Activated T-cell treated with anti-CD3 and anti-CD28 coated beads for 4 hours (primary cell): ENCODE measurements at regions not wholly inside any gene's neighbourhood (a gene's known extent, or its start where the extent isn't known, plus 50 kb on each side); places are given as distances from the start of the nearest gene placed in this dataset.
"Not testable (repeated sequence)": the region's sequence is repeated elsewhere in the genome, so short reads cannot be mapped to it uniquely, and the experiment has no call there.

ENCODE experiments used
- DNase-seq: peaks from one replicate; pipeline ENCODE4 v3.0.0-alpha.2; 2020

DNA sequence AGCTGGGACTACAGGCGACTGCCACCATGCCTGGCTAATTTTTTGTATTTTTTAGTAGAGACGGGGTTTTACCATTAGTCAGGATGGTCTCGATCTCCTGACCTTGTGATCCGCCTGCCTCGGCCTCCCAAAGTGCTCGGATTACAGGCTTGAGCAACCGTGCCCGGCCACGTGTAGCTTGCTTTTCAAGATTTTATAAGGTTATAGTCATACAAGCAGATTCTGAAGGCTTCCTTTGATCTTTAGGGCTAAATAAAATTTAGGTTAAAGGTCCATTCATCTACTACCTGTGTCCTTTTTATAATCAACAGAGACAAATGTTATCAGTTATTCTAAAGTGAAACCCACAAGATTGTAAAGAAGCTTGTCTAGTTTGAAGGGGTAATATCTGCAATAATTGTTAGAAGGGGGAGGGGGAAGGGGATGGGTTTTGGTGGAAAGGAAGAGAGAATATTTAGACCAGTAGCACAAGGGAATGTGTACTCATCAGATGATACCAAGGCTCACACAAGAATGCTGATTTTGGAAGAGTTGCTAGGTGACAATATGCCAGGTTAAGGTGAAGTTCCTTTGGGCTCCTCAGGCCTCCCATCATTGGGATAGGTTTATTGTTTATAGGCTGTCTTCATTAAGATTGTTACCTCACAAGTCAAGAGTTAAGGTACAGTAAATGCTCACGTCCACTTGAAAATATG, 284.7 kb downstream of the ALDH8A1 start:
- DNase-seq: no peak

- no peak for DNase-seq
Measured at GRCh38 chr6:134663800-134664535, 285.9 kb downstream of the ALDH8A1 start.

- no peak for DNase-seq
Measured at GRCh38 chr6:134663356-134663755, 286.5 kb downstream of the ALDH8A1 start.

DNA sequence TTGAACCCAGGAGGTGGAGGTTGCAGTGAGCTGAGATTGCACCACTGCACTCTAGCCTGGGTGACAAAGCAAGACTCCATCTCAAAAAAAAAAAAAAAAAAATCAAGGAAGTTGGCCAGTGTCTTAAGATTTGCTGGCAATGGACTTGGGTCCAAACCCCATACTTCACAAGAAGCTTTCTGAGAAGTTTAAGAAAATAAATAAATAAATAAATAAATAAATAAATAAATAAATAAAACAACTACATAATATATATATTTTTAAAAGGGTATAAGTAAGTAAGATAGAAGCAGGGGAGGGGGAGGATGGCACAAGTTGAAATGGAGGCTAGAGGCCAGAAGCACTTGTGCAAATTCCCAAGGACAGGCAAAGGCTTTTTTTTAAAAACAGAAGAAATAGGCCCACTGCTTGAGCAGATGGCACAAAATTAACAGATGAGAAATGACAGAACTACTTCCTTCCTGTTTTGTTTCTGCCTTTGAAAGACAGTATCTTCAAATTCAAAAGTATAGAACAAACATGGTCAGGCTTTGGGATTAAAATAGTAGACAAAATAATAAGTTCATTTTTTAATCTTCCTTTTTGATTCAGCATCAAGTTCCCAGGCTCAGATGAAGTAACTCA, 287.7 kb downstream of the ALDH8A1 start:
- no peak for DNase-seq

GRCh38 chr6:134659885-134660284, 290.0 kb downstream of the ALDH8A1 start:
- not testable (repeated sequence) for DNase-seq

DNA sequence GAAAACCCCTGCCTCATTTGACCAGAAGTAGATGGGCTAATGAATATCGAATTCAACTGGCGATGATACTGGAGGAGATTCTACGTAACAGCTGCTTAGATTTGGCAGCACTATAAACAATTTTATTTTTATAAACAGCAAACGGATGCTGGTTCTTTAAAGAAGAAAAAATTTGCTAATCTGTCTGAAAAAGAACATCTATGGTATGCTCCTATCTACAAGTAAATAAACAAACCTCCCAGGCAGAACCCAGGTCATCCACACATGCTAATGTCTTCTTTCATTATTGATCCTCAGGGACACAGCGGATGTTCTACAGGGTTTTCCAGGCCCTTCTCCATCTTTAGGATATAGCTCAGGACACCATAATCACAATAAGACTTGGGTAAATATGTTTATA, 291.3 kb downstream of the ALDH8A1 start:
- DNase-seq: no peak

- no peak for DNase-seq
Measured at GRCh38 chr6:134657751-134658527, 292.0 kb downstream of the ALDH8A1 start.

DNA sequence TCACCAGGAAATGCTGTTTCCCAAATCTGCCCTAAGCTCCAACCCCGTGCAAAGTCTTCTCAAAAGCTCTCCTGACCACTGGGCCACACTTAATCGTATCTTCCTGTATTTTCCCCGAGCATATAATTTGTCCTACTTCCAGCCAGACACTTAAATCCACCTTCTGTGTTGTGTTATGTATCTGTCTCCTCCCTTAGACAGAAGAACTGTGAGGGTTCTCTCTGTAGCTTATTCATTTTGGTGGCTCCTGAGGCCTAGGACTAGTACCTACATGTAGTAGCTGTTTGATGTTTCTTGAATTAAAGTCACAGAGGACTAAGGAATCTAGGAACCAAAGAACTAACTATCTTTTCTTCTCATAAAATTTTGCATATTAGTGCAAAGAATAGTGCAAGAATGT, 292.6 kb downstream of the ALDH8A1 start:
- DNase-seq: no peak

DNA sequence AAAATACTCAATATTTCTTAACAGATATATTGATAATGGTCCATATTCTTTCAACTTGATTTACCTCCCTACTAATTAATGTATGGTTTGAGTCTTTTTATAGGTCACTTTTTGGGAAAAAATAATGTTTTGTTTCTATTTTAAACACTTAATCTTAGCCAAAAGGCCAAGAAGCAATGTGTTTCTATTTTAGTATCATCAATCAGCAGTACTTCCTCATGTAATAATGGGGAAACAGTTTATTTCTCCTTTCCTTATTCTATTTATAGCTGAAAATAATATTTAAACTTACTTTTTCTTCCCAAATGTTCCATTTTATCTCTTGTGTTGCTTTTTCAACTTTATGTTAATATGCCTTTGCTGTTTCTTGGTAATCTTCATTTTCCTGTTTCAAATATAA, 295.1 kb downstream of the ALDH8A1 start:
- no peak for DNase-seq

GRCh38 chr6:134651519-134651918, 298.4 kb downstream of the ALDH8A1 start:
- DNase-seq: no peak

DNA sequence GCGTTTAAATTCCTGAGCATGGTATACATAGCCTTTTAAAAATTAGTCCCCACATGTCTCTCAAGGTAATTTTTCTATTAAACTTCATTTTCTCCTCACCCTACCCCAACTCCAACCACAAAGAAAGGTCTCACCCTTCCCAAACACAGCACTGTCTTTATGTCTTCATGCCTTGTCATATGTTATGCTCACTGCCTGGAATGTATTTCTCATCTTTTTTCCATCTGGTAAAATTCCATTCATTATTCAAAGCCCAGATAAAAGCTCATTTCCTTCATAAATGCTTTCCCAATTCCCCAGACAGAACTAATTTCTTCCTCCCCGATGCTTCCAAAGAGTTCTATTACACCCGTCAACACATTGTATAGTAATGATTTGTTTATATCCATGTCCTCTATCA, 302.0 kb downstream of the ALDH8A1 start:
- no peak for DNase-seq

- DNase-seq: no peak
Measured at GRCh38 chr6:134642819-134643218, 307.1 kb downstream of the ALDH8A1 start.

GRCh38 chr6:134642279-134642678, 307.6 kb downstream of the ALDH8A1 start:
- DNase-seq: no peak

DNA sequence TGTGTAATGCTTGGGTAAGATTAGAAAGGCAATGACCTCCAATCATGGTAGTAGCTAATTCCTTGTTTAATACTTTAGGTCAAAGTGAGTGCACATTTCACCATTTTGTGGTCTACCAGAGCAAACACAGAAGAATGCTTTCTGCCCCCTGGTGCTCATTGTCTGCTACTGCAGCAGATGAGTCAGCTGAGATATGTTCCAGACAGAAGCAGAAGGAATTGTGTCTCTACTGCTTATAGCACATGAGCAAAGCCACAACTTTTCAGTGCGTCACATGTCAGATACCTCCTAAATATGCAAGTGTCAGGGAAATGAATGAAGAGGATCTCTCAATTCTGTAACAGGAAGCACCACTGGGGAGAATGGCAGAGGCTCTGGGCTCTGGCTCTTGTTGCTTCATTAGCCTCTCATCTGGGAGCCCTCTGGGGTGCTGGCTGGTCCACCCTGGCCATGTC, 308.9 kb downstream of the ALDH8A1 start:
- DNase-seq: peak; percentile 72

DNA sequence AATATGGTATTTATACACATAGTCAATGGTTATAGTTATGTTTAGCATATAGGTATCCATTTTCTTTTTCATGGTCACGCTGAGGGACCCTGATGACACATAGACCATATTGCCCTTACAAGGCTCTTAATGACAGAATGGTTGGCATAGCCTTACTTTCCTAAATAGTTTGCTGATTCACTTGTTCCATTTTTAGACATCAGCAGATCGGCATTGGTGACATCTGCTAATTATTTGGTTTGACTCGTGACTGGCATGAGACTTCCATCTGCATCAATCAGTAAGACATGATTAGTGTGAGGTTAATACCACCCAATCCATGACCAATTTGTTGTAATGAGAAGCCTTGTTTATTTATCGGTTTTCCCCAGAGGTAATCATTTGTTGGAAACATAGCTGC, 309.7 kb downstream of the ALDH8A1 start:
- no peak for DNase-seq

DNA sequence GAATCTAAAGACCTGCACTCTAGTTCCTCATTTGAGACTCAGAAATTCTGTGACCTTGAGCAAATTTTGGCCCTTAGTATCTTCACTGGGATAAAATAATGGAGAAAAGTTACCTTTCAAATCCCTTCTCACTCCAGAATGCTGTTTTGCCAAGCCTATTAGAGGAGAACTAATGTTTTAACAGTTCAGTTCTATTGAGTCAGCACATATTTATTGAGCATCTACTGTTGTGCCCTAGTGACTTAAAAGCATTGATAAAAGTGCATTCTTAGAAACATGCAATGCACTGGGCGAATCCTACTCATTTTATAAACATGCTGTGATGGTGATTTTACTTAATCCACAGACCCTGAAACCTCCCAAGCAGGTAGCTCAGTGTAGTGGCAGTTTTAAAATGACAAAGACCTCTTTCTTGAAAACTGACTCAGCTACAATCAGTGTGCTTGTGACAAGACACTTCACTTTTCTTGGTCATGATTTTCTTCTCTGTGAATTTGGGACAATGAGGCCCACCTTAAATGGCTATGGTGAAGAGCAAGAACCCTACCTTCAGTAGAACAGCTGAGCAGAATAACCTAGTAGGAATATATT, 312.0 kb downstream of the ALDH8A1 start:
- no peak for DNase-seq

- DNase-seq: no peak
Measured at GRCh38 chr6:134637282-134637681, 312.6 kb downstream of the ALDH8A1 start.

- DNase-seq: no peak
Measured at GRCh38 chr6:134636186-134636799, 313.6 kb downstream of the ALDH8A1 start.

DNA sequence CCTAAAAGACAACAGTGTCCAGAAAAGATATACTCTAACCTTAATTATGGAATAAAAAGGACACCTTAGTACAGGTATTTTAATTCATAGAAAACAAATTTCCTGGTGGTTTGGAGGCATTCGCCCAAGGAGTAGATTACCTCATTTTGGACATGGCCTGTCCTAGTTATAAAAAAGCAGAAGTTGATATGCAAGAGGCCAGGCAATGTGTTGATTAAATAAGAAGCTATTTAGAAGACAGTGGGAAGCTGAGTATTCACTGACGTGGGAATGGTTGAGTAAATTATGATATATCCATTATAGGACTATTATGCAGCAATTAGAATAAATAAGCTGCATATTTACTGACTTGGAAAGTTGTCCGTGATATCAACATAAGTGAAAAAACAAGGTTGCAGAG, 314.9 kb downstream of the ALDH8A1 start:
- DNase-seq: no peak

- DNase-seq: no peak
Measured at GRCh38 chr6:134634466-134634865, 315.4 kb downstream of the ALDH8A1 start.

- DNase-seq: not testable (repeated sequence)
Measured at GRCh38 chr6:134632982-134633940, 315.3 kb upstream of the SGK1 start.
